ENCODE measurements at regions not wholly inside any gene's neighbourhood (a gene's known extent, or its start where the extent isn't known, plus 50 kb on each side); places are given as distances from the start of the nearest gene placed in this dataset.
"Not testable (repeated sequence)": the region's sequence is repeated elsewhere in the genome, so short reads cannot be mapped to it uniquely, and the experiment has no call there.

DNA sequence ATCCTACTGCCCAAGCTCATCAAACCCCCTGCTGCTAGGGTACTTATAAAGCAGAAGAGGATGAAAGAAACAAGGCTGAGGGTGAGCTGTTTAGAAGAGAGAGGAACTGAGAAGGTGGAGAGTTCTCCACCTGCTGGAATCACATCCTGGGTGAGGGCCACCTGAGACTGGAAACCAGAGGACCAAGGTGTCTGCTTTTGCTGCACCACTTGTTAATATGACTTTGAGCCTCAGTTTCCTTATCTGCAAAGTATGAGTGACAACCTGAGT is 203.2 kb upstream of the SSTR1 start:
- Histone ChIP-seq H3K4me3 (no peak overlapping the region), H3K36me3 (no peaks in the 10 kb centered on the region), H3K9me3 (no peaks in the 10 kb centered on the region), H3K27me3 (no peaks in the 10 kb centered on the region), H3K4me1 (no peaks in the 10 kb centered on the region), H3K27ac (no peak overlapping the region)
- no peak for TF ChIP-seq POLR2AphosphoS5 (IDR thresholded peaks at IDR 0.05)
- TF ChIP-seq EP300 (IDR thresholded peaks at IDR 0.05), result no peak
- TF ChIP-seq, protein P1, sequence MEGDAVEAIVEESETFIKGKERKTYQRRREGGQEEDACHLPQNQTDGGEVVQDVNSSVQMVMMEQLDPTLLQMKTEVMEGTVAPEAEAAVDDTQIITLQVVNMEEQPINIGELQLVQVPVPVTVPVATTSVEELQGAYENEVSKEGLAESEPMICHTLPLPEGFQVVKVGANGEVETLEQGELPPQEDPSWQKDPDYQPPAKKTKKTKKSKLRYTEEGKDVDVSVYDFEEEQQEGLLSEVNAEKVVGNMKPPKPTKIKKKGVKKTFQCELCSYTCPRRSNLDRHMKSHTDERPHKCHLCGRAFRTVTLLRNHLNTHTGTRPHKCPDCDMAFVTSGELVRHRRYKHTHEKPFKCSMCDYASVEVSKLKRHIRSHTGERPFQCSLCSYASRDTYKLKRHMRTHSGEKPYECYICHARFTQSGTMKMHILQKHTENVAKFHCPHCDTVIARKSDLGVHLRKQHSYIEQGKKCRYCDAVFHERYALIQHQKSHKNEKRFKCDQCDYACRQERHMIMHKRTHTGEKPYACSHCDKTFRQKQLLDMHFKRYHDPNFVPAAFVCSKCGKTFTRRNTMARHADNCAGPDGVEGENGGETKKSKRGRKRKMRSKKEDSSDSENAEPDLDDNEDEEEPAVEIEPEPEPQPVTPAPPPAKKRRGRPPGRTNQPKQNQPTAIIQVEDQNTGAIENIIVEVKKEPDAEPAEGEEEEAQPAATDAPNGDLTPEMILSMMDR (IDR thresholded peaks at IDR 0.05), result no peak
- no peak for TF ChIP-seq POLR2A (IDR thresholded peaks at IDR 0.05)
- no peak for DNase-seq (ENCODE audit: low spot score in 2 of 2)

DNA sequence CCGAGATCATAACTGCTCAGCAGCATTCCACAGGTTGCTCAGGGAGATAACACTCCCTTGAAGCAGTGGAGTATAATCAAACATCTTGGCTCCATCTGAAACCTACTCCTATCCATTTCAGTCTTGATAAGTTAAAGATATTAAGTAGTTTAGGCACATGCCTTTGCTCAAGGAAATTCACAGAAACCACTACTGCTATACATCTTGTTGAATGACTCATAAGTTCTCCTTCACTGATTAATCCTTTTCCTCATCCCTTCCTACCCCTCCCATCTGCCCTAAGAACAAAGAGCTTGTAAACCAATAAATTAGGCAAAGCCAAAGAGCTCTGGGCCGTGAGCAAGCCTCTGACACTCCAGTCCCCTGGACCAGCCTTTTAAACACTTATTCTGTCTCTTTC is 196.5 kb upstream of the SSTR1 start:
- not testable (repeated sequence) for H3K27ac ChIP-seq; H3K27me3 ChIP-seq; H3K36me3 ChIP-seq; H3K4me3 ChIP-seq; H3K4me1 ChIP-seq; DNase-seq (ENCODE audit: low spot score in 2 of 2)
- 47% methylated on average over 2 of the region's 2 CpGs for WGBS
- peaks cover 12% of the 10 kb centered on the region for H3K9me3 ChIP-seq

DNA sequence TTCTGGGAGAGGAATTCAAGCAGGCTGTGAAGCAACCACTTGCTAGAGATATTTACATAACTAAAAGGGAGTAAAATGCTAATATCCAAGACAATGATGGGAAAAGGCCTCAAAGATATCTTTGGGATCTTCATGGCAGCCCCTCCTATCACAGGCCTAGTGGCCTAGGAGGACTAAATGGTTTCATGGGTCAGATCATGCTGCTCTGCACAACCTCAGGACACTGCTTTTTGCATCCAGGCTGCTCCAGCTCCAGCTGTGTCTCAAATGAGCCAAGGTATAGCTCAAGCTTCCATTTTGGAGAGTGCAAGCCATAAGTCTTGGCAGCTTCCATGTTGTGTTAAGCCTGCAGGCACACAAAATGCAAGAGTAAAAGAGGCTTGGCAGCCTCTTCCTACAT is 195.6 kb upstream of the SSTR1 start:
- no peaks in the 10 kb centered on the region for H3K27me3 ChIP-seq
- H3K27ac ChIP-seq, result no peak overlapping the region
- no peak for TF ChIP-seq POLR2AphosphoS5 (IDR thresholded peaks at IDR 0.05)
- TF ChIP-seq POLR2A (IDR thresholded peaks at IDR 0.05), result no peak
- TF ChIP-seq, protein P1 (IDR thresholded peaks at IDR 0.05), result no peak
- no peak for TF ChIP-seq EP300 (IDR thresholded peaks at IDR 0.05)
- DNase-seq (ENCODE audit: low spot score in 2 of 2), result no peak
- no peaks in the 10 kb centered on the region for H3K4me1 ChIP-seq
- H3K4me3 ChIP-seq, result no peak overlapping the region
- H3K36me3 ChIP-seq, result no peaks in the 10 kb centered on the region
- H3K9me3 ChIP-seq, result peaks cover 12% of the 10 kb centered on the region

DNA sequence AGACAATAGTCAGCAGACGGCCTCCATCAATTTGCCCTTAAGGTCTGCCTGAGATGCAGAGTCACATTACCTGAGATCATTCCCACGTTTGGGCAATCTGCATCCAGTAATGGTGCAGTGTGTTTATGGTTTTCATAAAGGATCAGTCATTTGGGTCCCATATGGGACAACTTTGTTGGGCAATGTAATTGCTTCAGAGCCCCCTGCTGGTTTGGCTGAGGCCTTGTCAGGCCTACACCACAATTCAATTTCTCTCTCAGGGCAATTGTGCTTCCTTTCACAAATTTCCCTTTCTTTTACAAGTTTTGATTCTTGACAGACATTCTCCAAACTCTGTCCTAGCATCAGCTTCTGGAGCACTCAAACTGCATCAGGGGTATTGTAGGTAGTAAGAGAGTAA is 191.2 kb upstream of the SSTR1 start:
- H3K4me3 ChIP-seq, result no peak overlapping the region
- H3K27me3 ChIP-seq, result no peaks in the 10 kb centered on the region
- TF ChIP-seq POLR2A (IDR thresholded peaks at IDR 0.05) (no peak), EP300 (IDR thresholded peaks at IDR 0.05) (no peak), POLR2AphosphoS5 (IDR thresholded peaks at IDR 0.05) (no peak)
- TF ChIP-seq, protein P1 (IDR thresholded peaks at IDR 0.05), result no peak
- no peaks in the 10 kb centered on the region for H3K36me3 ChIP-seq
- 62% methylated on average over 2 of the region's 2 CpGs for WGBS
- no peaks in the 10 kb centered on the region for H3K4me1 ChIP-seq
- H3K27ac ChIP-seq, result no peak overlapping the region
- no peak for DNase-seq (ENCODE audit: low spot score in 2 of 2)
- H3K9me3 ChIP-seq, result peaks cover 12% of the 10 kb centered on the region

DNA sequence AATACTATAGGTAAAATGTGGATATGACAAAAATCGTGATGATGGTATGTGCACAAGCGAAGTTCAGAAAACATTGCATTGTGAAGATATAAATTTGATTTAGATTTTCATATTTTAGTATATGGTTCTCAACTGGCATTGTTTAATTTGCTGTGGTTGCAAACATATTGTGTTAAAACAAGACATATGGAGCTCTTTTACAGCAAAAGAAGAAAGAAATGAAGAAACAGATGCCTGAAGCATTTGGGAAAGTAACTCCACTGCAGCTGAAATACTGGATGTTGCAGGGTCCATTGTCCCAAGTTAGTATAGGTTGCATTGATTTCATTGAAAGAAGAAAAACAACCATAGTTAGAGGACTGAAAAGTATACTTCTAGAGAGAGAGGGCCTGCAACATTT is 185.8 kb upstream of the SSTR1 start:
- Histone ChIP-seq H3K4me3 (no peak overlapping the region), H3K27me3 (no peaks in the 10 kb centered on the region), H3K27ac (no peak overlapping the region), H3K4me1 (no peaks in the 10 kb centered on the region), H3K9me3 (peaks cover 7% of the 10 kb centered on the region), H3K36me3 (no peaks in the 10 kb centered on the region)
- TF ChIP-seq EP300 (IDR thresholded peaks at IDR 0.05) (no peak), POLR2AphosphoS5 (IDR thresholded peaks at IDR 0.05) (no peak), POLR2A (IDR thresholded peaks at IDR 0.05) (no peak)
- TF ChIP-seq, protein P1 (IDR thresholded peaks at IDR 0.05), result no peak
- DNase-seq (ENCODE audit: low spot score in 2 of 2), result no peak
- WGBS, result 71% methylated on average over 2 of the region's 2 CpGs

DNA sequence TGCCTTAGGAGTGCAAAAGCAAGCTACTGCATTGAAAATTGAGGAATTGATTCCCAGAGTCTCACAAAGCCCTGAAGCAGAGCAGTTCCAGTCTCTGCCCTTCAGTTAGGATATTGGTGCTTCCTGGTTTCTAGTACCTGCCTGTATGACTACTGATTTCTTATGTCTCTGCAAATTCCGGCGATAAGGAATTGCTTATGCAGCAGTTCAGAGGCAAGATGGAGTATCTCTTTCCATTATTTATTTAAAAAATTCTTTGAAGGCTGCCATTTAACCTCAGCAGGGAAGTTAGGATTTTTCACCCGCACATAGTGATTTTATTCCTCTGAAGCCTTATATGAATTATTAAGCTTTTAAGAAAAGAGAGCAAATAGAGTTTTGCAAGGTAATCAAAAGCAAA is 184.9 kb upstream of the SSTR1 start:
- H3K27ac ChIP-seq, result no peak overlapping the region
- 72% methylated on average over 3 of the region's 3 CpGs for WGBS
- H3K36me3 ChIP-seq, result no peaks in the 10 kb centered on the region
- TF ChIP-seq EP300 (IDR thresholded peaks at IDR 0.05) (no peak), POLR2AphosphoS5 (IDR thresholded peaks at IDR 0.05) (no peak), POLR2A (IDR thresholded peaks at IDR 0.05) (no peak)
- TF ChIP-seq, protein P1 (IDR thresholded peaks at IDR 0.05), result no peak
- DNase-seq (ENCODE audit: low spot score in 2 of 2), result no peak
- H3K4me3 ChIP-seq, result no peak overlapping the region
- peaks cover 7% of the 10 kb centered on the region for H3K9me3 ChIP-seq
- H3K4me1 ChIP-seq, result no peaks in the 10 kb centered on the region
- H3K27me3 ChIP-seq, result no peaks in the 10 kb centered on the region
